DMS153 treated with DMSO at 0.1 percent for 48 hours (cell line): ENCODE measurements at regions not wholly inside any gene's neighbourhood (a gene's known extent, or its start where the extent isn't known, plus 50 kb on each side); places are given as distances from the start of the nearest gene placed in this dataset.
"Not testable (repeated sequence)": the region's sequence is repeated elsewhere in the genome, so short reads cannot be mapped to it uniquely, and the experiment has no call there.

Experiments
- DNase-seq: peaks from one replicate; lab custom pipeline; 2025; ENCODE audit not compliant: unreplicated experiment; lab: John Stamatoyannopoulos, UW

- no peak for DNase-seq
These were observed 138.0 kb upstream of the DNAH14 start for GRCh38 chr1:224791362-224791941.

DNA sequence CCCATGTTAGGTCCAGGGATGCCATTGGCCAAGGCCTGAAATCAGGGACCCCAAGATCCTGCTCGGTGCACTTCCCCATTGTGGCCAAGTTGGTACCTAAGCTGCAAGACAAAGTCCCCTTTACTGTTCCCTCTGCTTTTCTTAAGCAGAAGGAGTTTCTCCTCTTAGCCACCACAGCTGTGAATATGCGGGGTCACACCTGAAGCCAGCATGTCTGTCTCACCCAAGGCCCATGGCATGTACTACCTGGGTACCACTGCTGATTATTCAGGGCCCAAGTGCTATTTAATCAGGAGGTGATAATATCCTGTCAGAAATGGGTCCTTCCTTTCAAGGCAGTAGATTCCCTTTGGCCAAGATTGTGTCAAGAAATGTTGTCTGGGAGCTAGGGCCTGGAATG, 133.9 kb upstream of the DNAH14 start:
- DNase-seq: no peak

DNA sequence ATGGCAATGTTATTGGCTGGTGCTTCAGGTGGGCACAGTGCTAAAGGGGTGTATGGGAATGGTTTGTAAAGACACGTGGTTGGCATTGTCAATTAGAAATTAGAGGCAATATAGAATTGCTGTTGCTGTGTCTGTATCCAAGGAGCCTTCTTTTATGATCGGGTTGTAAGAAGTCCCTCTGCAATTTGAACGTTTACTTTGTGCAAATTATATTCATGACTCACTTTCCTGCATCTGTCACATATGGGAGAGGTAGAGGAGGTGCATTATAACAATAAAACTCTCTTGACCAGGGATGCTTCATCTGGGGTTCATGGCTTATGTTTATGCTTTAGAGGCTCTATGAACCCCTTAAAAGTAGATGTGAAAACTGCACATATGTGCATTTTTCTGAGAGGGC, 130.4 kb upstream of the DNAH14 start:
- no peak for DNase-seq

DNA sequence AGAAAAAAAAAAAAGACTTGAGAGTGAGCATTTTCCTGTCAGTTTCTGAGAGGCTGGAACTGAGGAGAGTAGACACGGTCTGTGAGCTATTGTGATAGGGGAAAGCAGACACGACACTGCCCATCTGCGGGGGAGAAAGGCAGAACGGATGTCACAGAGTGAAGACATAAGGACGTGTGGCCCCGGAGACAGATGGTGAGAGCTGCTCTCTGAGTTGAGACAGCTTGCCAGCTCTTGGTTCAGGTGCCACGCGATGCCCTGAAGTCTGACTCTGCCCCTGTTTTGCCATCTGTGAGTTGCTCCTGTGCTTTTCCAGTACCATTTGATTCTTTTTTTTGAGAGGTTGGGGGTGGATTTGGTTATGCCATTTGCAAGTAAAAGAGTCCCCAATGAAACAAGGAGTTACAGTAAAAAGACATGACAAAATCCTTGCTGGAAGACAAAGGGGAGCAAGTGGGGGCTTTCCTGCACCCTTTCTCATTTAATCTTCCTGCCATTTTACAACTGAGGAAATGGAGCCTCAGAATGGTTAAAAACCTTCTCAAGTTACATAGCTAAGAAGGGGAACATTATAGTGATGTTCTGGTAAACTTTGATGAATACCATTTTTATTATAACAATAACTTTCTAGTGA, 128.9 kb upstream of the DNAH14 start:
- DNase-seq: no peak

DNA sequence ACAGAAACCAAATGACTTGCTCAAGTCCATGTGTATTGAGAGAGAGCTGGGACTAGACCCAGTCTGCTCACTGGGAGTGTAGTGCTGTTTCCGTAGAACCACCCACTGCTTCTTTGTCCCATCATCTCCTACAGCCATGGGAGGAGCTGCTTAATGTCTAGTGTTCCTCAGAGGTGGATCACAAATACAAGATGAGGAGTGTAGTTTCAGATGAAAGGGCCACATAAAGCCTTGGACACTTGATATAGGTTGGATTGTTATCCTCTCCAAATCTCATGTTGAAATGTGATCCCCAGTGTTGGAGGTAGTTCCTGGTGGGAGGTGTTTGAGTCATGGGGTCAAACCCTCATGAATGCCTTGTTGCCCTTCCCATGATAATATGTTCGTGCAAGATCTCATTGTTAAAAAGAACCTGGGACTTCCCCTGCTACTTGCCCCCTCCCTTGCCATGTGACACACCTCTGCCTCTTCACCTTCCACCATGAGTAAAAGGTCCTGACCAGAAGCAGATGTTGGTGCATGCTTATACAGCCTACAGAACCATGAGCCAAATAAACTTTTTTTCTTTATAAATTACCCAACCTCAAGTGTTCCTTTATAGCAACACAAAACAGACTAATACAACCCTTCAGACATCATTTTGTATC, 127.5 kb upstream of the DNAH14 start:
- DNase-seq: no peak

DNA sequence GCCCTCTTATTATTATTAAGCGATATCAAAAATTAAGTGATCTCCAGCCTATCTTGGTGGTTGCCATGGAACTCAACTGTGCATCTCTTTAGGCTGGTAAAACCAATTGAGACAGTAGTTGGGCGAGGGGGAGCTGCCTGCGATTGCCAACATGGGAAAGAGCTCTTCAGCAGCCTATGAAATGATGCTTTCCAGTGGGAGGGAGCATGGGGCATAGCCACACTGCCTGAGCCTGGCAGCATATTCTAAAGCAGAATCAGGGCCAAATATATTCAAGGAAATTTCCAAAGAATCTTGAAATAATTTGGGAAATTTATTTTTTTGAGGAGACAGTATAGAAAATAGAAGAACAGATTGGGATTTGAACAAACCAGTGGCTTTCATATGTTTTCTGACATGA, 126.9 kb upstream of the DNAH14 start:
- no peak for DNase-seq

- DNase-seq: no peak
These were observed 125.3 kb upstream of the DNAH14 start for GRCh38 chr1:224804220-224804619.

GRCh38 chr1:224805889-224806288, 123.6 kb upstream of the DNAH14 start:
- DNase-seq: no peak

DNA sequence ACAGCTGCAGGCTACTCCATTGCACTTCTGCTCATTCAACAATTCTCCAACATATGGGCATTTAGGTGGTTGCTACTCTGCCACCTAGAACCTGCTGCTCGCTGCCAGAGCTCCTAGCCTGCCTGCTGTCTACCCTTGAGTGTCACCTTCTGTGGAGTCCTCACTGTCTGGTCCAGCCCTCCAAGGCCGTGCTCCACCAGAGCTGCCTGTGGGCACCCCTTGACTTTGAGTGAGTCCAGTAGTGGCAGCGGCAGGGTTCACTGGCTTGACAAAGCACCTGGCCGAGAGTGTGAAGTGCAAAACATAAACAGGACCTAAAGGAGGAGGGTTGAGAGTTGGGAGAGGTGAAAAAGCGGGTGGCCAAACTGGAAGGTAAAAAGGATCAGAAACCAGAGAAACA, 120.3 kb upstream of the DNAH14 start:
- no peak for DNase-seq

- no peak for DNase-seq
These were observed 119.9 kb upstream of the DNAH14 start for GRCh38 chr1:224809613-224810012.

GRCh38 chr1:224811564-224811963, 117.9 kb upstream of the DNAH14 start:
- DNase-seq: no peak

DNA sequence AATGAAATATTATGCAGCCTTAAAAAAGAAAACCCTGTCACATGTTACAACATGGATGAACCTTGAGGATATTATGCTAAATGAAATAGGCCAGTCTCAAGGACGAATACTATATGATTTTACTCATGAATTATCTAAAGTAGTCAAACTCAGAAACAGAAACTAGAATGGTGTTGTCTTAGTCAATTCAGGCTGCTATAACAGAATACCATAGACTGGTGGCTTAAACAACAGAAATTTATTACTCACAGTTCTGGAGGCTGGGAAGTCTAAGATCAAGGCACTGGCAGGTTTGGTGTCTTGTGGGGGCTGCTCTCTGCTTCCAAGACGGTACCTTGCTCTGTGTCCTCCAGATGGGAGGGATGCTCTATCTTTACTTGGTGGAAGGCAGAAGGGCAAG, 113.8 kb upstream of the DNAH14 start:
- DNase-seq: no peak

- no peak for DNase-seq
These were observed 113.4 kb upstream of the DNAH14 start for GRCh38 chr1:224816062-224816461.

DNA sequence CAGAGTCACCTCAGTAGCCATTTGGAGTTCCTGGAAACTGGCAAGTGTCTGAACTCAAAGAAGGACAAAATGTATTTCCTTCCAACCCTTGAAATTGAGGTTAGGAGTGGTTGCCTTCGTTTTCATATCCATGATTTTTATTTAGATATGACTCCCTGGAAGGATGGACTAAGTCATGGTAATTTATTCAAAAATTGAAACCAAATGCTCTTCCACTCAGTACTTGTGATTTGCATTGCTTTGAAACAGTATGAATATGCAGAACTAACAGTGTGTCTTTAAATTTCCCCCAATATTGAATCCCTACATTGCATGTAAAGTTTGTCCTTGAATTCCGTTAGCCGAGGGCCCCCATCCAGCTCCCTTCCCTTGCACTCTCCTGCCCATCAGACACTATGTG, 112.1 kb upstream of the DNAH14 start:
- DNase-seq: no peak

GRCh38 chr1:224819861-224820260, 109.6 kb upstream of the DNAH14 start:
- DNase-seq: no peak

- DNase-seq: no peak
These were observed 109.1 kb upstream of the DNAH14 start for GRCh38 chr1:224820341-224820740.

DNA sequence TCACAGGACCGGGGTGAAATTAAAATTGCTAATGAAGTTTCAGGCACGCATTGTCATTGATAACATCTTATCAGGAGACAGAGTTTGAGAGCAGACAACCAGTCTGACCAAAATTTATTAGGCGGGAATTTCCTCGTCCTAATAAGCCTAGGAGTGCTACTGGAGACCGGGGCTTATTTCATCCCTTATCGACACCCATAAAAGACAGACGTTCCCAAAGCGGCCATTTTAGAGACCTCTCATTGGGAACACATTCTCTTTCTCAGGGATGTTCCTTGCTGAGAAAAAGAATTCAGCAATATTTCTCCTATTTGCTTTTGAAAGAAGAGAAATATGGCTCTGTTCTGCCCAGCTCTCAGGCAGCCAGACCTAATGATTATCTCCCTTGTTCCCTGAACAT, 107.7 kb upstream of the DNAH14 start:
- DNase-seq: not testable (repeated sequence)

GRCh38 chr1:224825525-224826000, 103.9 kb upstream of the DNAH14 start:
- DNase-seq: no peak

- DNase-seq: no peak
These were observed 100.8 kb upstream of the DNAH14 start for GRCh38 chr1:224828691-224829090.

GRCh38 chr1:224831501-224831900, 98.0 kb upstream of the DNAH14 start:
- no peak for DNase-seq

GRCh38 chr1:224839648-224840300, 89.7 kb upstream of the DNAH14 start:
- DNase-seq: not testable (repeated sequence)

DNA sequence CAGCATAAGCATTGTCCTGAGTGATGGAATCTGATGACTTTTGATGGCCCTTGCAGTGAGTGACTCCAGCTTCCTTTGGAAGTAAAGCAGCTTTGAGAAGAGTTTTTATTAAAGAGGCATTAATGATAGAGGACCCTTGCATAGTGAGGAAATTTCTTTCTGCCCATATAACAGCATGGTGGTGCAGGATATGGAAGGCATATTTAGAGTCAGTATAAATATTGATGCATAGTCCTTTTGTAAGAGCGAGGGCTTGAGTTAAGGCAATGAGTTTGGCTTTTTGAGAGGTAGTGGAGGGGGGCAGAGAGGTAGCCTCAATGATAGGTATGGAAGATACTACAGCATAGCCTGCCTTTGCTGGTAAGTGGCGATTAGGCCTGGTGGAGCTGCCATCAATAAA, 87.7 kb upstream of the DNAH14 start:
- DNase-seq: not testable (repeated sequence)
